Mucosa of descending colon (tissue), 3 donors: ENCODE measurements at regions not wholly inside any gene's neighbourhood (a gene's known extent, or its start where the extent isn't known, plus 50 kb on each side); places are given as distances from the start of the nearest gene placed in this dataset.

Source experiments
- ATAC-seq: fragments of 200-7000 bp; cut with Tn5 transposase; one replicate; pipeline ENCODE4 v1.9.1; 2020; ENCODE audit warnings: mild to moderate bottlenecking, moderate library complexity
- DNase-seq, 3 donors: peaks; one replicate each; pipeline ENCODE4 v3.0.0-alpha.2; 2020
- H3K36me3 ChIP-seq: fragments of 200-600 bp; one replicate; pipeline ENCODE4 v1.8.0; 2021; ENCODE audit warnings: low read depth, mild to moderate bottlenecking
- H3K4me1 ChIP-seq: fragments of 200-600 bp; one replicate; pipeline ENCODE4 v1.8.0; 2021; ENCODE audit warnings: low read depth, mild to moderate bottlenecking
- H3K4me3 ChIP-seq: fragments of 200-600 bp; one replicate; pipeline ENCODE4 v1.8.0; 2021; ENCODE audit warnings: mild to moderate bottlenecking
- H3K9me3 ChIP-seq: fragments of 200-600 bp; one replicate; pipeline ENCODE4 v1.8.0; 2021; ENCODE audit warnings: mild to moderate bottlenecking
- intact Hi-C, 2 donors: fragments of 100-400 bp; cut with DNase I in 1 of 2; cut with micrococcal nuclease in 1 of 2; formaldehyde crosslinking; loops; one replicate each; pipeline versions ENCODE4 v1.11.0 to v1.11.1; 2022; cut with DNase I, micrococcal nuclease
- TF ChIP-seq, protein P1 (sequence below): fragments of 200-600 bp; IDR thresholded peaks from one replicate; pipeline ENCODE4 v1.8.0; 2022; ENCODE audit warnings: antibody characterized with exemption, mild to moderate bottlenecking
- donor health status: DM: no; HTN: no; CAD: no; lungs with moderate emphysema.
- donor health status: DM: no; HTN: no; CAD: no.
- donor health status: DM: no; HTN: yes; CAD: no.

DNA sequence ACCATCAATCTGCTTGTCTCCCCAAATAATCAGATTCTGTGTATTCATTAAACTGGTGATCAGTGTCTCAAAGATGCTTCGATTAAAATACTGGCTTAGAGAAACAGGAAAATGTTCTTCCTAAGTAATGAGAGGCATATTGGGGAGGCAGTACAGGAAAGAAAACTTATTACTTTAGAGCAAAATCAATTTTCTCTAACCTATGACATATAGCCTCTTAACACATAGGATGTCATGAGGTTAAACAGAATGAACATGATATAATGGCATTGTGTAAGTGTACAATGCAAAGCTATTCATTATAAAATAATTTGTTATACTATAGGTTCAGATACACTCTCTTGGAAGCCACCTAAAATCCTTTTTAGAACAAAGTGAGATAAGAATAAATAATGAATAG lies 819.3 kb downstream of the KCNJ2 start:
- intact Hi-C loops, result no loop called here
- H3K9me3 ChIP-seq, result peaks cover 12% of the 10 kb centered on the region
- no peak overlapping the region for H3K4me3 ChIP-seq
- TF ChIP-seq, protein P1, sequence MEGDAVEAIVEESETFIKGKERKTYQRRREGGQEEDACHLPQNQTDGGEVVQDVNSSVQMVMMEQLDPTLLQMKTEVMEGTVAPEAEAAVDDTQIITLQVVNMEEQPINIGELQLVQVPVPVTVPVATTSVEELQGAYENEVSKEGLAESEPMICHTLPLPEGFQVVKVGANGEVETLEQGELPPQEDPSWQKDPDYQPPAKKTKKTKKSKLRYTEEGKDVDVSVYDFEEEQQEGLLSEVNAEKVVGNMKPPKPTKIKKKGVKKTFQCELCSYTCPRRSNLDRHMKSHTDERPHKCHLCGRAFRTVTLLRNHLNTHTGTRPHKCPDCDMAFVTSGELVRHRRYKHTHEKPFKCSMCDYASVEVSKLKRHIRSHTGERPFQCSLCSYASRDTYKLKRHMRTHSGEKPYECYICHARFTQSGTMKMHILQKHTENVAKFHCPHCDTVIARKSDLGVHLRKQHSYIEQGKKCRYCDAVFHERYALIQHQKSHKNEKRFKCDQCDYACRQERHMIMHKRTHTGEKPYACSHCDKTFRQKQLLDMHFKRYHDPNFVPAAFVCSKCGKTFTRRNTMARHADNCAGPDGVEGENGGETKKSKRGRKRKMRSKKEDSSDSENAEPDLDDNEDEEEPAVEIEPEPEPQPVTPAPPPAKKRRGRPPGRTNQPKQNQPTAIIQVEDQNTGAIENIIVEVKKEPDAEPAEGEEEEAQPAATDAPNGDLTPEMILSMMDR, result no peak
- DNase-seq, result no peak
- no peaks in the 10 kb centered on the region for H3K4me1 ChIP-seq
- no peak for ATAC-seq
- no peaks in the 10 kb centered on the region for H3K36me3 ChIP-seq

DNA sequence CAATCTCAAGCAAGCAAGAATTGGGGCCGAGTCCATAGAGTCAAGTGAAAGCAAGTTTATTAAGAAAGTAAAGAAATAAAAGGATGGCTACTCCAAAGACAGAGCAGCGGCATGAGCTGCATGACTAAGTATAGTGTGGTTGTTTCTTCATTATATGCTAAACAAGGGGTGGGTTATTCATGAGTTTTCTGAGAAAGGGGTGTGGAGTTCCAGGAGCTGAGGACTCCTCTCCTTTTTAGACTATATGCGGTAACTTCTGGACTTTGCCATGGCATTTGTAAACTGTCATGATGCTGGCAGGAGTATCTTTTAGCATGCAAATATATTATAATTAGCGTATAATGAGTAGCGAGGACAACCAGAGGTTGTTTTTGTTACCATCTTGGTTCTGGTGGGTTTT lies 819.9 kb downstream of the KCNJ2 start:
- ATAC-seq, result no peak

DNA sequence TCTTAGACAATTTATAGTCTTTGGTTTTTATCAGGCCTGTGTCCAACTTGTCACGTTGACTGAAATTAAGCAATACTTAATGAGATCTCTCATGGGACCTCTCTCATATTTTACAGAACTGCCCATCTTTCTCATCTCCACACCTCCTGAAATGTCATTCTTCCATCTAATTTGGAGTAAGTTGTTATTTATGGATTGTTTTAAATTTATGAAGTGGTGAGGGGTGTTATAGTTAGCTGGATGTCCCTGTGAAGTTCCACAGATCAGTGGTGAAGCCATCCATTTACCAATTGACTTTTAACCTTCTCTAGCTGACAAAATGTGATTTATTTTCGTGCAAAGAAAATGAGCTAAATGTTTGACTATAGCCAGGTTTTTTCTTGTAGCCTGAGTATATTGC lies 824.9 kb downstream of the KCNJ2 start:
- H3K4me1 ChIP-seq, result no peaks in the 10 kb centered on the region
- peaks cover 4% of the 10 kb centered on the region for H3K9me3 ChIP-seq
- no peak overlapping the region for H3K4me3 ChIP-seq
- ATAC-seq, result no peak
- DNase-seq, result no peak
- TF ChIP-seq, protein P1, result no peak
- intact Hi-C loops, result no loop called here
- no peaks in the 10 kb centered on the region for H3K36me3 ChIP-seq

More for the DNA sequence above, 819.9 kb downstream of the KCNJ2 start:
- DNase-seq, result no peak
- Histone ChIP-seq H3K4me1 (no peaks in the 10 kb centered on the region), H3K4me3 (no peak overlapping the region), H3K9me3 (peaks cover 9% of the 10 kb centered on the region), H3K36me3 (no peaks in the 10 kb centered on the region)
- TF ChIP-seq, protein P1, result no peak
- intact Hi-C loops, result no loop called here

DNA sequence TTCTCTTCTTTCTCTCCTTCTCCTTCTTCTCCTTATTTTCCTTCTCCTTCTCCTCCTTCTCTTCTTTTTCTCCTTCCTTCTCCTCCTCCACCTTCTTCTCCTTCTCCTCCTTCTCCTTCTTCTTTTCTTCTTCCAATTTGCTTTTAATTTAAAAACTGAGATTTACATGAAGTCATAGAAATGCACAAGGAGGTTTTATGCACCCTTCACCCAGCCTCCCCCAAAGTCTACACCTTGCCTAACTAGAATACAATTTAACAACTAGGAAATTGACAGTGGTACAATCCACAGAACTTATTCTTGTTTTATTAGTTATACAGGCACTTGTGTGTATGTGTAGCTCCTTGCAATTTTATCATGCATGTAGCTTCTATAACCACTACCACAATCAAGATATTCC lies 826.7 kb downstream of the KCNJ2 start:
- TF ChIP-seq, protein P1, result no peak
- Histone ChIP-seq H3K9me3 (peaks cover 4% of the 10 kb centered on the region), H3K4me3 (no peak overlapping the region), H3K36me3 (no peaks in the 10 kb centered on the region), H3K4me1 (no peaks in the 10 kb centered on the region)
- DNase-seq, result no peak
- ATAC-seq, result no peak
- intact Hi-C loops, result no loop called here

DNA sequence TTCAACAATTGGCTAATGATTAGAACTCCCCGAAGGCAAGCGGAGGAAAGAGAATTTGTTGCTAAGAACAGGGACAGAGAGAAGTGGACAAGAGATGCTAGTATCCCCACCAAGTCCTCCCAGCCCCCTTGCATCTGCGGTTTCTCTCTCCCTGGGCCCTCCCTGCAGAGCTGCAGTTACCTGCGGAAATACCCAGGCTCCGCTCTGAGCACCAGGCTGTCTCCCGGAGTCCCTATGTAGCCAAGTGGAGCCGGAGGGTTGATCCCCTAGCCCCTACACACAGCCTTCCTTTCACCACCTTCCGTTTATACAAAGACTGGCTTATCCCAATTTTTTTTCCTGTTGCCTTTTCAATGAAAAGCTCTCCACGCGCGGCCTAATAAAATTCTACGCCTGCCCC lies 834.4 kb downstream of the KCNJ2 start:
- H3K4me1 ChIP-seq, result no peaks in the 10 kb centered on the region
- ATAC-seq (no peak), DNase-seq (no peak)
- no peak overlapping the region for H3K4me3 ChIP-seq
- TF ChIP-seq, protein P1, result no peak
- no peaks in the 10 kb centered on the region for H3K9me3 ChIP-seq
- intact Hi-C loops, result no loop called here
- no peaks in the 10 kb centered on the region for H3K36me3 ChIP-seq

DNA sequence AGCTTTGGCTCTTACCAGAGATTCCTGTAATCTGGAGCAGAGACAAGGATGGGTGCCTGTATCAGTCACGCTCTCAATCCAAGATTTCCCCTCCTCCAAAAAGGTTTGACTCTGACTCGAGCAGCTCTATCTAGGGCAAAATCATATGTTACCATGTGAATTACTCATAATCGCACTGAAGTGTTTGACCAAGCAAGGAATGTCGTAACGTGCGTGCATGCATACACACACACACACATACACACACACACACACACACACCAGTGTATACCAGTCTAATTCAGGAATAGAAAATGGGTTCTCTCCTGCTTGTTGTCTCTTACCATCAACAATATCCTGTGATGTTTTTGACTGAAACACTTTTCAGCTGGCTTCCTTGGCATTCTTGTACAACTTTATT lies 835.1 kb downstream of the KCNJ2 start:
- DNase-seq (no peak), ATAC-seq (no peak)
- intact Hi-C loops, result no loop called here
- H3K9me3 ChIP-seq, result no peaks in the 10 kb centered on the region
- no peaks in the 10 kb centered on the region for H3K36me3 ChIP-seq
- H3K4me3 ChIP-seq, result no peak overlapping the region
- TF ChIP-seq, protein P1, result no peak
- no peaks in the 10 kb centered on the region for H3K4me1 ChIP-seq
